ENCODE measurements at regions not wholly inside any gene's neighbourhood (a gene's known extent, or its start where the extent isn't known, plus 50 kb on each side); places are given as distances from the start of the nearest gene placed in this dataset.

DNA sequence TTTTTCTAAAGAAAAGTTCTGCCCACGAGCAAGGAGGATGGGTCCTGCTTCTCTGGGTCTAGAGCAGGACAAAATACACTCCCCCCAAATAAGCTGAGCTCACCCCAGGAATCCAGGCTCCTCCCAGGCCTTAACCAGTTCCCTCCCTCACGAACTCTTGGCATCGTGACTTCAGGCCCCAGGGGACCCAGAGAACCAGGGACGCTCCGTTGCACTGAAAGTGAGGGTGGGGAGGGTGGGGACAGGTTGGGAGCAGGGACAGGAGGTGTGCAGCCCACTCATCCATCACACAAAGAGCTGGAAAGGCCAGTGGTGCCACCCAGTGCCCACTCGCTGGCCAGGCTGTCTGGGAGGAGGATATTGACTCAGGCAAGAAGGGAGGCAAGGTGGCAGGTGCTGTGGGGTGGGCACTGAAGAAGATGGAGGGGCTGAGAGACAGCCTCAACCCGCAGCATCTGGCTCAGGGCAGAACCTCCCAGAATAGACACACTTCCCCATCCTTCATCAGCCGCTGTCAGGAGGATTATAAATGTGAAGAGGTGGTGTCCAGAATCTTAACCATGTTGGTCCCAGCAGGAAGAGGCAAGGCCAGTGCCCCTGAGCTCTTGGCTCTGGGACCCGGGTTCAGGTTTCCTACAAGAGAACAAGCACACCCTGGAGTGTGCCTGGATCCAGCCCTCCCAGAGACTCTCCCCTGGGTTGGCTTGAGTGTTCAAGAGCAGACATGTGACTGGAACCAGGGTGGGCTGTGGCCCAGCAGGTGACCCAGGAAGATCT is 67.9 kb upstream of the RPL38 start:
- Histone ChIP-seq H3K27me3 (peaks cover 39% of the 10 kb centered on the region), H3K36me3 (no peaks in the 10 kb centered on the region), H3K4me1 (no peaks in the 10 kb centered on the region), H3K27ac (no peak overlapping the region), H3K4me3 (no peak overlapping the region), H3K9me3 (no peaks in the 10 kb centered on the region)
- in situ Hi-C loops (cut with MboI; ENCODE audit: low pct_ligation_motif_present in 1 of 4, low pct_unique_long_range_greater_than_20kb in 1 of 4, low sequenced_read_pairs in 3 of 4), result no loop called here
- DNase-seq, result no peak
- intact Hi-C loops (cut with DNase I; ENCODE audit: low total_unique reads), result no loop called here
- no peak for TF ChIP-seq POLR2AphosphoS5 (IDR thresholded peaks at IDR 0.05)
- TF ChIP-seq EP300 (IDR thresholded peaks at IDR 0.05; ENCODE audit: low read depth), result no peak
- TF ChIP-seq CTCF (IDR thresholded peaks at IDR 0.05), result no peak
- TF ChIP-seq POLR2A (IDR thresholded peaks at IDR 0.05), result no peak
- WGBS, 2 donors (ENCODE audit: low coverage in 1 of 2), result 44 to 73% methylated on average over 3 to 9 of the region's 9 CpGs

DNA sequence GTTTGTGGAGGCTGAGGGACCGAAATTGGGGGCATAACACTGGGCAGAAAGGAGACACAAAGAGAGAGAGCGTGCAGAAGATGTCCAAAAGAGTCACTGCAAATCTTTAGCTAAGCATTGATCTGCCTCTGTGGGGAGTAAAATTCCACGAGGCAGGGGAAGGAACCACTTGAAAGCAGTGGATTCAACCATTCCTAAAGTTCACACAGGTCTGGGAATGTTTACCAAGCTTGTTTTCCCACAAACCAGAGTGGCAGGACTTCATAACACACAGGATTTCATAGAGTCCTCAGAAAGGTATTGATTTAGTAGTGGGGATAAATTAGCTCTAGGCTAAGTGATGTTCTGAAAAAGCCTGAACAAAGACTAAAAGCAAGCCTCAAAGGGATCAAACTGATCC is 66.1 kb upstream of the RPL38 start:
- intact Hi-C loops (cut with DNase I; ENCODE audit: low total_unique reads) (no loop called here), in situ Hi-C loops (cut with MboI; ENCODE audit: low pct_ligation_motif_present in 1 of 4, low pct_unique_long_range_greater_than_20kb in 1 of 4, low sequenced_read_pairs in 3 of 4) (no loop called here)
- Histone ChIP-seq H3K4me1 (no peaks in the 10 kb centered on the region), H3K4me3 (no peak overlapping the region), H3K27me3 (peaks cover 33% of the 10 kb centered on the region), H3K27ac (no peak overlapping the region), H3K9me3 (peaks cover under 1 to 10% of the 10 kb centered on the region in 2 donors), H3K36me3 (no peaks in the 10 kb centered on the region)
- TF ChIP-seq POLR2A (IDR thresholded peaks at IDR 0.05) (no peak), CTCF (IDR thresholded peaks at IDR 0.05) (no peak), POLR2AphosphoS5 (IDR thresholded peaks at IDR 0.05) (no peak), EP300 (IDR thresholded peaks at IDR 0.05; ENCODE audit: low read depth) (no peak)
- DNase-seq, result no peak
- WGBS, 2 donors (ENCODE audit: low coverage in 1 of 2), result 31 to 45% methylated on average over 3 of the region's 3 CpGs

GRCh38 chr17:74139120-74139519 is 64.4 kb upstream of the RPL38 start:
- Histone ChIP-seq H3K9me3 (peaks cover 13 to 18% of the 10 kb centered on the region in 2 donors), H3K27ac (no peak overlapping the region), H3K27me3 (peaks cover 16% of the 10 kb centered on the region), H3K4me1 (no peaks in the 10 kb centered on the region), H3K36me3 (no peaks in the 10 kb centered on the region), H3K4me3 (no peak overlapping the region)
- intact Hi-C loops (cut with DNase I; ENCODE audit: low total_unique reads) (no loop called here), in situ Hi-C loops (cut with MboI; ENCODE audit: low pct_ligation_motif_present in 1 of 4, low pct_unique_long_range_greater_than_20kb in 1 of 4, low sequenced_read_pairs in 3 of 4) (no loop called here)
- DNase-seq, result no peak
- no peak for TF ChIP-seq EP300 (IDR thresholded peaks at IDR 0.05; ENCODE audit: low read depth)
- TF ChIP-seq CTCF (IDR thresholded peaks at IDR 0.05), result no peak
- TF ChIP-seq POLR2A (IDR thresholded peaks at IDR 0.05), result no peak
- no peak for TF ChIP-seq POLR2AphosphoS5 (IDR thresholded peaks at IDR 0.05)

DNA sequence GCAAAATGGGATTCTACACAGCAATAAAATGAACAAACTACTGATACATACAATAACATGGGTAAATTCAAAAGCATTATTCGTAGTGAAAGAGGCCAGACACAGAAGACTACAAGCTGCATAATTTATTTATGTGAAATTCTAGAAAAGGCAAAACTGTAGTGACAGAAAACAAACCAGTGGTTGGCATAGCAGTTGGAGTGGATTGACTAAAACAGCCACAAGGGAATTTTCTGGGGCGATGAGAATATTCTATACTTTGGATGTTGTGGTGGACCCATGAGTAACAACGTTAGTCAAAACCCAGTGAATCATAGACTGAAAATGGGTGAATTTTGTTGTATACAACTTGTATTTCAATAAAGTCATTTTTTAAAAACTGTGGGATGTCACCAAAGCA is 63.2 kb upstream of the RPL38 start:
- in situ Hi-C loops (cut with MboI; ENCODE audit: low pct_ligation_motif_present in 1 of 4, low pct_unique_long_range_greater_than_20kb in 1 of 4, low sequenced_read_pairs in 3 of 4) (no loop called here), intact Hi-C loops (cut with DNase I; ENCODE audit: low total_unique reads) (loop anchor here (5.0 kb wide), 1 partner anchor 1633 kb away; no protein-coding TSS in a partner anchor)
- WGBS, 2 donors (ENCODE audit: low coverage in 1 of 2), result 69 to 78% methylated on average over 2 to 3 of the region's 3 CpGs

More for the DNA sequence above, 63.2 kb upstream of the RPL38 start:
- TF ChIP-seq POLR2AphosphoS5 (IDR thresholded peaks at IDR 0.05) (no peak), POLR2A (IDR thresholded peaks at IDR 0.05) (no peak), CTCF (IDR thresholded peaks at IDR 0.05) (no peak), EP300 (IDR thresholded peaks at IDR 0.05; ENCODE audit: low read depth) (no peak)
- H3K36me3 ChIP-seq, result no peaks in the 10 kb centered on the region
- H3K9me3 ChIP-seq, result peaks cover 13 to 18% of the 10 kb centered on the region in 2 donors
- H3K27me3 ChIP-seq, result peaks cover 16% of the 10 kb centered on the region
- H3K27ac ChIP-seq, result no peak overlapping the region
- DNase-seq, result no peak
- H3K4me3 ChIP-seq, result no peak overlapping the region
- no peaks in the 10 kb centered on the region for H3K4me1 ChIP-seq

All from transverse colon (tissue), 4 donors.